ENCODE measurements at regions not wholly inside any gene's neighbourhood (a gene's known extent, or its start where the extent isn't known, plus 50 kb on each side); places are given as distances from the start of the nearest gene placed in this dataset.

GRCh38 chr9:13988944-13989343, 325.0 kb downstream of the NFIB start:
- DNase-seq = no peak

- DNase-seq = no peak
Measured at GRCh38 chr9:13983607-13984006, 330.3 kb downstream of the NFIB start.

GRCh38 chr9:13979941-13980318, 334.0 kb downstream of the NFIB start:
- no peak for DNase-seq

GRCh38 chr9:13975611-13976290, 338.2 kb downstream of the NFIB start:
- DNase-seq = no peak

GRCh38 chr9:13974891-13975290, 339.1 kb downstream of the NFIB start:
- no peak for DNase-seq

GRCh38 chr9:13971966-13972655, 341.8 kb downstream of the NFIB start:
- no peak for DNase-seq

GRCh38 chr9:13971415-13971814, 342.5 kb downstream of the NFIB start:
- DNase-seq = no peak

- DNase-seq = no peak
Measured at GRCh38 chr9:13970426-13970825, 343.5 kb downstream of the NFIB start.

GRCh38 chr9:13970018-13970417, 343.9 kb downstream of the NFIB start:
- no peak for DNase-seq

- no peak for DNase-seq
Measured at GRCh38 chr9:13967438-13967837, 346.5 kb downstream of the NFIB start.

GRCh38 chr9:13967011-13967410, 346.9 kb downstream of the NFIB start:
- no peak for DNase-seq

GRCh38 chr9:13963005-13963653, 350.8 kb downstream of the NFIB start:
- no peak for DNase-seq

- no peak for DNase-seq
Measured at GRCh38 chr9:13962006-13962405, 351.9 kb downstream of the NFIB start.

GRCh38 chr9:13960011-13960765, 353.8 kb downstream of the NFIB start:
- no peak for DNase-seq

- no peak for DNase-seq
Measured at GRCh38 chr9:13958672-13959071, 355.3 kb downstream of the NFIB start.

- DNase-seq = no peak
Measured at GRCh38 chr9:13957089-13957488, 356.9 kb downstream of the NFIB start.

- no peak for DNase-seq
Measured at GRCh38 chr9:13956107-13956506, 357.8 kb downstream of the NFIB start.

GRCh38 chr9:13952906-13953305, 361.0 kb downstream of the NFIB start:
- DNase-seq = no peak

- DNase-seq = no peak
Measured at GRCh38 chr9:13948037-13948436, 365.9 kb downstream of the NFIB start.

GRCh38 chr9:13943176-13943575, 370.8 kb downstream of the NFIB start:
- DNase-seq = no peak

GRCh38 chr9:13942695-13943094, 371.2 kb downstream of the NFIB start:
- no peak for DNase-seq

- DNase-seq = no peak
Measured at GRCh38 chr9:13942201-13942600, 371.7 kb downstream of the NFIB start.

- DNase-seq = no peak
Measured at GRCh38 chr9:13941714-13942113, 372.2 kb downstream of the NFIB start.
